Hepatocyte (in vitro differentiated cells): ENCODE measurements at regions not wholly inside any gene's neighbourhood (a gene's known extent, or its start where the extent isn't known, plus 50 kb on each side); places are given as distances from the start of the nearest gene placed in this dataset.

Experiments
- DNase-seq: peaks from one replicate; pipeline ENCODE4 v3.0.0-alpha.2; 2016; ENCODE audit warnings: low spot score
- H2AFZ ChIP-seq: fragments of 200-600 bp; sonication (generic); 2 replicates; pipeline ENCODE4 v1.6.0; 2016; ENCODE audit warnings: antibody characterized with exemption, mild to moderate bottlenecking
- H3K27ac ChIP-seq: fragments of 200-600 bp; sonication (generic); 2 replicates; pipeline ENCODE4 v1.5.1; 2016; ENCODE audit warnings: mild to moderate bottlenecking
- H3K27me3 ChIP-seq: fragments of 200-600 bp; sonication (generic); 2 replicates; pipeline ENCODE4 v1.6.1; 2016
- H3K36me3 ChIP-seq: fragments of 200-600 bp; sonication (generic); replicated peaks from 2 replicates; pipeline ENCODE4 v1.5.1; 2016; ENCODE audit warnings: low read depth; ENCODE audit not compliant: insufficient read depth
- H3K4me1 ChIP-seq: fragments of 200-600 bp; sonication (generic); 2 replicates; pipeline ENCODE4 v1.5.1; 2016; ENCODE audit warnings: mild to moderate bottlenecking, moderate library complexity; ENCODE audit not compliant: insufficient read depth
- H3K4me2 ChIP-seq: fragments of 200-600 bp; sonication (generic); 2 replicates; pipeline ENCODE4 v1.6.0; 2016
- H3K4me3 ChIP-seq: fragments of 200-600 bp; sonication (generic); 2 replicates; pipeline ENCODE4 v1.5.1; 2016; ENCODE audit warnings: mild to moderate bottlenecking
- H3K79me2 ChIP-seq: fragments of 200-600 bp; sonication (generic); 2 replicates; pipeline ENCODE4 v1.6.0; 2017; ENCODE audit warnings: mild to moderate bottlenecking
- H3K9me2 ChIP-seq: fragments of 200-600 bp; sonication (generic); replicated peaks from 2 replicates; pipeline ENCODE4 v1.6.0; 2017; ENCODE audit warnings: mild to moderate bottlenecking; ENCODE audit not compliant: insufficient read depth
- H3K9me3 ChIP-seq: fragments of 200-600 bp; sonication (generic); 2 replicates; pipeline ENCODE4 v1.5.1; 2016; ENCODE audit warnings: low read depth, mild to moderate bottlenecking
- H4K20me1 ChIP-seq: fragments of 200-600 bp; sonication (generic); 2 replicates; pipeline ENCODE4 v1.6.0; 2016; ENCODE audit warnings: mild to moderate bottlenecking; ENCODE audit not compliant: insufficient read depth, poor library complexity, severe bottlenecking
- EZH2 ChIP-seq: fragments of 200-600 bp; sonication (generic); IDR thresholded peaks from 2 replicates; pipeline ENCODE4 v1.6.1; 2016; ENCODE audit warnings: antibody characterized with exemption, mild to moderate bottlenecking, borderline replicate concordance
- EZH2phosphoT487 ChIP-seq: fragments of 200-600 bp; sonication (generic); IDR thresholded peaks from one replicate; pipeline ENCODE4 v1.6.1; 2018; ENCODE audit warnings: antibody characterized with exemption, mild to moderate bottlenecking, low read depth, moderate library complexity; ENCODE audit not compliant: unreplicated experiment, severe bottlenecking
- WGBS: methylation state at CpG from one replicate; pipeline ENCODE4 v1.1.6; 2016; ENCODE audit warnings: low lambda C conversion rate; ENCODE audit errors: missing lambda C conversion rate; 5-methylcytosine and 5-hydroxymethylcytosine counted together
- TF ChIP-seq, protein P1 (sequence below): fragments of 200-600 bp; sonication (generic); IDR thresholded peaks from 2 replicates; pipeline ENCODE4 v1.5.1; 2016; ENCODE audit warnings: antibody characterized with exemption, mild to moderate bottlenecking; ENCODE audit not compliant: poor library complexity

DNA sequence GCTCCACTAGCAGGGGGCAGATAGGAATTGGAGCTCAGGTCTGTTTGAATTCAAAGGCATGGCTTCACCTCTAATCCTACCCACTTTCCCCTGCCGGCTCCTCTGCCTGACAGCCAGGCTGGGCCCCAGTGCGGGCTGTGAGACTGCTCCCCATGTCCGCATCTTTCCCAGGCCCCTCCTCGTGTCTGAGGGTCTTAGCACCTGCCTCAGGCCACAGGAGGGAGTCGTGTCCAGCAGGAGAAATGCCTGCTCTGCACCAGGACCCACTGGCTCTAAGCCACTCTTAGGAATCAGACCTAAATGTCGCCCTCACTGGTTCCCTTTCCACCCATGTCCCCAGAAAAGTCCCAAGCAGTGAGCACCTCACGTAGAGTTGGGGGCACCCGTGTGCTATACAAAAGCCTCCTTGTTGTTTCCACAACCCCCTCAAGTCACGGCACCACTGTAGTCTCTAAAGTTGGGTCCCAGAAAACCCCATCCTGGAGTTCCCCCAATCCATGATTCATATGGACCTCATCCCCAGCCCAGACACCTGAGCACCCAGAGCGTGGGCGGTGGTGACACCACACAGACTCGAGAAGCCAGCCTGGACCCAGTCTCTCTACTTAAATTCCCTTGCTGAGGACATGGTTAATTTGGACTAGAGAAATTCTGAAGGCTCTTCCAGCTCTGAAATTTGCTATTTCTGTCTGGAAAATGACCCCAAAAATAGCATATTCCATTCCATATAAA lies 466.4 kb upstream of the ZMIZ1 start:
- H3K4me2 ChIP-seq = no peak overlapping the region
- 84% methylated on average over 12 of the region's 12 CpGs for WGBS
- H3K27me3 ChIP-seq = no peaks in the 10 kb centered on the region
- no peak overlapping the region for H3K4me3 ChIP-seq
- no peaks in the 10 kb centered on the region for H3K36me3 ChIP-seq
- H3K4me1 ChIP-seq = peaks cover 5% of the 10 kb centered on the region
- no peaks in the 10 kb centered on the region for H3K9me2 ChIP-seq
- DNase-seq = no peak
- H4K20me1 ChIP-seq = no peaks in the 10 kb centered on the region
- H3K9me3 ChIP-seq = no peaks in the 10 kb centered on the region
- no peak overlapping the region for H3K27ac ChIP-seq
- no peak overlapping the region for H2AFZ ChIP-seq
- no peaks in the 10 kb centered on the region for H3K79me2 ChIP-seq
- no peak for TF ChIP-seq EZH2phosphoT487
- no peak for TF ChIP-seq EZH2
- TF ChIP-seq, protein P1, sequence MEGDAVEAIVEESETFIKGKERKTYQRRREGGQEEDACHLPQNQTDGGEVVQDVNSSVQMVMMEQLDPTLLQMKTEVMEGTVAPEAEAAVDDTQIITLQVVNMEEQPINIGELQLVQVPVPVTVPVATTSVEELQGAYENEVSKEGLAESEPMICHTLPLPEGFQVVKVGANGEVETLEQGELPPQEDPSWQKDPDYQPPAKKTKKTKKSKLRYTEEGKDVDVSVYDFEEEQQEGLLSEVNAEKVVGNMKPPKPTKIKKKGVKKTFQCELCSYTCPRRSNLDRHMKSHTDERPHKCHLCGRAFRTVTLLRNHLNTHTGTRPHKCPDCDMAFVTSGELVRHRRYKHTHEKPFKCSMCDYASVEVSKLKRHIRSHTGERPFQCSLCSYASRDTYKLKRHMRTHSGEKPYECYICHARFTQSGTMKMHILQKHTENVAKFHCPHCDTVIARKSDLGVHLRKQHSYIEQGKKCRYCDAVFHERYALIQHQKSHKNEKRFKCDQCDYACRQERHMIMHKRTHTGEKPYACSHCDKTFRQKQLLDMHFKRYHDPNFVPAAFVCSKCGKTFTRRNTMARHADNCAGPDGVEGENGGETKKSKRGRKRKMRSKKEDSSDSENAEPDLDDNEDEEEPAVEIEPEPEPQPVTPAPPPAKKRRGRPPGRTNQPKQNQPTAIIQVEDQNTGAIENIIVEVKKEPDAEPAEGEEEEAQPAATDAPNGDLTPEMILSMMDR = no peak

DNA sequence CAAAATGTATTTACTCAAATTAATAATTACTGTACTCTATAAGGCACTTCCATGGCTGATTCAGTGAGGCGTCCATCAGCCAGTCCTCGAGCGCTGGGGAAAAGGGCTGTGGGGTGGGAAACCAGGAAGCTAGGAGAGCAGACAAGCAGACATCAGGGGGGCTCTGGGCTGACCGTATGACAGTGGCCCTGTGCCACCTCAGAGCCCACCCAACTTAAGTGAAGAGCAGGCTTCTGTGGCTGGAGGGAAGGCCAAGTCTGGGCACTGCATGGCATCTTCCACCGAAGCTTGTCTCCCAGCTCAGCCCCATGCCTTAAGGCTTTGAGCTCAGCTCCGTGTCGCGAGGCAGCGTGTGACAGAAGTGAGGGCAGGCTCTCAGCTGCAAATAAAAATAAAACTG lies 464.5 kb upstream of the ZMIZ1 start:
- H3K9me2 ChIP-seq = no peaks in the 10 kb centered on the region
- no peaks in the 10 kb centered on the region for H4K20me1 ChIP-seq
- no peak for DNase-seq
- no peaks in the 10 kb centered on the region for H3K9me3 ChIP-seq
- H3K79me2 ChIP-seq = no peaks in the 10 kb centered on the region
- H3K36me3 ChIP-seq = no peaks in the 10 kb centered on the region
- WGBS = 92% methylated on average over 9 of the region's 9 CpGs
- peaks cover 5% of the 10 kb centered on the region for H3K4me1 ChIP-seq
- no peak overlapping the region for H3K4me2 ChIP-seq
- TF ChIP-seq EZH2phosphoT487 (no peak), EZH2 (no peak)
- TF ChIP-seq, protein P1 = no peak
- H3K4me3 ChIP-seq = no peak overlapping the region
- no peak overlapping the region for H3K27ac ChIP-seq
- no peaks in the 10 kb centered on the region for H3K27me3 ChIP-seq
- H2AFZ ChIP-seq = no peak overlapping the region

DNA sequence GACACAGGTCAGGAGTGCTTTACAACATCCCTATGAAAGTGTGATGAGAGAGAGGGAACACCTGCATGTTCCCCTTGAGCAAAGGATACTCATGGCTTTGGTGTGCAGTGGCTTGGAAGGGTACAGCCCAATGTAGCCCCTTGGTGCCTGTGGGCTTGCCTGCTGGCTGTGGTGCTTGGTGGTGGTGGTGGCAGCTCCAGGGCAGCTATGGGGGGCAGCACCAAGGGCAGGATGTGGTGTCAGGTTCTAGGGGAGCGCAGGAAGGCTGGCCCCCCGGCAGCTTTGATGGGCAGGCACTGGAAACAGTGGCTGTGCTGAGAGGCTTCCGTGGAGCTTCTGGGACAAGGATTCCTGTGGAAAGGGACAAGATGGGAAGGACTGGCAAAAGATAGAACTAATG lies 464.0 kb upstream of the ZMIZ1 start:
- WGBS = 98% methylated on average over 3 of the region's 3 CpGs

More for the DNA sequence above, 464.0 kb upstream of the ZMIZ1 start:
- H3K4me2 ChIP-seq = no peak overlapping the region
- H3K36me3 ChIP-seq = no peaks in the 10 kb centered on the region
- H3K9me3 ChIP-seq = no peaks in the 10 kb centered on the region
- H3K27me3 ChIP-seq = no peaks in the 10 kb centered on the region
- H3K79me2 ChIP-seq = no peaks in the 10 kb centered on the region
- peaks cover 5% of the 10 kb centered on the region for H3K4me1 ChIP-seq
- no peak overlapping the region for H2AFZ ChIP-seq
- no peak overlapping the region for H3K4me3 ChIP-seq
- DNase-seq = no peak
- TF ChIP-seq EZH2 = no peak
- no peak for TF ChIP-seq EZH2phosphoT487
- TF ChIP-seq, protein P1 = no peak
- H3K27ac ChIP-seq = no peak overlapping the region
- H3K9me2 ChIP-seq = no peaks in the 10 kb centered on the region
- H4K20me1 ChIP-seq = no peaks in the 10 kb centered on the region
